ENCODE measurements at regions not wholly inside any gene's neighbourhood (a gene's known extent, or its start where the extent isn't known, plus 50 kb on each side); places are given as distances from the start of the nearest gene placed in this dataset.

GRCh38 chr5:101163088-101163487 lies 260.0 kb upstream of the ST8SIA4 start:
- no peak for TF ChIP-seq CTCF (IDR thresholded peaks at IDR 0.05)
- no peak for TF ChIP-seq POLR2AphosphoS5 (IDR thresholded peaks at IDR 0.05; ENCODE audit: low read depth, low read length)
- no peak for TF ChIP-seq SMC3 (IDR thresholded peaks at IDR 0.05; ENCODE audit: low read depth, low read length)
- TF ChIP-seq RXRA (IDR thresholded peaks at IDR 0.05; ENCODE audit: borderline replicate concordance, low read depth): no peak
- TF ChIP-seq RCOR1 (IDR thresholded peaks at IDR 0.05; ENCODE audit: low read length): no peak
- TF ChIP-seq SIN3A (IDR thresholded peaks at IDR 0.05; ENCODE audit: borderline replicate concordance, low read depth, low read length): no peak

Measured in SK-N-SH (cell line).